ENCODE measurements at regions not wholly inside any gene's neighbourhood (a gene's known extent, or its start where the extent isn't known, plus 50 kb on each side); places are given as distances from the start of the nearest gene placed in this dataset.
A peak's percentile ranks its signal among the peaks of the same experiment; 100 is the strongest.

- DNase-seq = no peak
These were observed 424.1 kb upstream of the THBS1 start for GRCh38 chr15:39156646-39157250.

GRCh38 chr15:39157882-39158281 is 423.0 kb upstream of the THBS1 start:
- no peak for DNase-seq

- no peak for DNase-seq
These were observed 421.0 kb upstream of the THBS1 start for GRCh38 chr15:39159833-39160232.

- DNase-seq = peak; percentile 55
These were observed 419.8 kb upstream of the THBS1 start for GRCh38 chr15:39161096-39161495.

- peak; percentile 86 for DNase-seq
These were observed 415.7 kb upstream of the THBS1 start for GRCh38 chr15:39165020-39165706.

GRCh38 chr15:39167164-39168058 is 413.5 kb upstream of the THBS1 start:
- peak; percentile 70 for DNase-seq

- DNase-seq = peak; percentile 98
These were observed 408.9 kb upstream of the THBS1 start for GRCh38 chr15:39171944-39172368.

- peak; percentile 75 for DNase-seq
These were observed 408.2 kb upstream of the THBS1 start for GRCh38 chr15:39172380-39173281.

- no peak for DNase-seq
These were observed 407.5 kb upstream of the THBS1 start for GRCh38 chr15:39173426-39173825.

- DNase-seq = no peak
These were observed 406.5 kb upstream of the THBS1 start for GRCh38 chr15:39174332-39174731.

GRCh38 chr15:39176030-39176429 is 404.8 kb upstream of the THBS1 start:
- DNase-seq = peak; percentile 51

- no peak for DNase-seq
These were observed 403.3 kb upstream of the THBS1 start for GRCh38 chr15:39177561-39177960.

GRCh38 chr15:39180030-39180429 is 400.8 kb upstream of the THBS1 start:
- no peak for DNase-seq

- DNase-seq = peak; percentile 90
These were observed 400.4 kb upstream of the THBS1 start for GRCh38 chr15:39180483-39180933.

- DNase-seq = peak; percentile 53
These were observed 399.7 kb upstream of the THBS1 start for GRCh38 chr15:39181056-39181747.

GRCh38 chr15:39181940-39182339 is 398.9 kb upstream of the THBS1 start:
- peak; percentile 92 for DNase-seq

- no peak for DNase-seq
These were observed 397.6 kb upstream of the THBS1 start for GRCh38 chr15:39183164-39183881.

- DNase-seq = no peak
These were observed 396.0 kb upstream of the THBS1 start for GRCh38 chr15:39184701-39185390.

- DNase-seq = peak; percentile 78
These were observed 392.6 kb upstream of the THBS1 start for GRCh38 chr15:39188314-39188713.

- DNase-seq = peak; percentile 95
These were observed 391.9 kb upstream of the THBS1 start for GRCh38 chr15:39188930-39189329.

Data from fibroblast of skin of abdomen (primary cell).